ENCODE measurements at regions not wholly inside any gene's neighbourhood (a gene's known extent, or its start where the extent isn't known, plus 50 kb on each side); places are given as distances from the start of the nearest gene placed in this dataset.
"Not testable (repeated sequence)": the region's sequence is repeated elsewhere in the genome, so short reads cannot be mapped to it uniquely, and the experiment has no call there.

GRCh38 chr7:159332854-159333479 is 188.3 kb upstream of the VIPR2 start:
- TF ChIP-seq PKNOX1 (IDR thresholded peaks at IDR 0.05); ZNF384 (IDR thresholded peaks at IDR 0.05); SUZ12 (IDR thresholded peaks at IDR 0.05); L3MBTL2 (conservative IDR thresholded peaks at IDR 0.05); SP1 (IDR thresholded peaks at IDR 0.05); TARDBP (IDR thresholded peaks at IDR 0.05); NFRKB (IDR thresholded peaks at IDR 0.05); CTBP1 (IDR thresholded peaks at IDR 0.05; ENCODE audit: borderline replicate concordance); ARNT (IDR thresholded peaks at IDR 0.05); BHLHE40 (IDR thresholded peaks at IDR 0.05; ENCODE audit: borderline replicate concordance); FOXM1 (IDR thresholded peaks at IDR 0.05; ENCODE audit: borderline replicate concordance); LEF1 (IDR thresholded peaks at IDR 0.05; ENCODE audit: borderline replicate concordance); ELF4 (IDR thresholded peaks at IDR 0.05): not testable (repeated sequence)

All from HEK293T (cell line).